HG02610 (cell line): ENCODE measurements at regions not wholly inside any gene's neighbourhood (a gene's known extent, or its start where the extent isn't known, plus 50 kb on each side); places are given as distances from the start of the nearest gene placed in this dataset.

ENCODE experiments used
- ATAC-seq: cut with Tn5 transposase; IDR thresholded peaks from one replicate; pipeline ENCODE4 v1.9.1; 2021; ENCODE audit warnings: mild to moderate bottlenecking, moderate library complexity; ENCODE audit not compliant: unreplicated experiment

- ATAC-seq = no peak
Measured at GRCh38 chr1:58908561-58909560, 125.0 kb upstream of the JUN start.

GRCh38 chr1:58909914-58910681, 126.3 kb upstream of the JUN start:
- ATAC-seq = no peak

- no peak for ATAC-seq
Measured at GRCh38 chr1:58911841-58912499, 128.1 kb upstream of the JUN start.

GRCh38 chr1:58914925-58915324, 131.1 kb upstream of the JUN start:
- ATAC-seq = no peak

GRCh38 chr1:58917436-58917835, 133.6 kb upstream of the JUN start:
- no peak for ATAC-seq

GRCh38 chr1:58919226-58919958, 135.5 kb upstream of the JUN start:
- no peak for ATAC-seq

- no peak for ATAC-seq
Measured at GRCh38 chr1:58919959-58920321, 136.1 kb upstream of the JUN start.

GRCh38 chr1:58921342-58921741, 137.5 kb upstream of the JUN start:
- ATAC-seq = no peak

GRCh38 chr1:58921751-58922150, 137.9 kb upstream of the JUN start:
- no peak for ATAC-seq

- peak; percentile 94 for ATAC-seq
Measured at GRCh38 chr1:58922302-58923089, 138.6 kb upstream of the JUN start.

- ATAC-seq = no peak
Measured at GRCh38 chr1:58923090-58923470, 139.2 kb upstream of the JUN start.

GRCh38 chr1:58924016-58924565, 140.2 kb upstream of the JUN start:
- no peak for ATAC-seq

- no peak for ATAC-seq
Measured at GRCh38 chr1:58924821-58925220, 141.0 kb upstream of the JUN start.

- ATAC-seq = no peak
Measured at GRCh38 chr1:58925247-58925646, 141.4 kb upstream of the JUN start.

- no peak for ATAC-seq
Measured at GRCh38 chr1:58926152-58926551, 142.3 kb upstream of the JUN start.

- ATAC-seq = no peak
Measured at GRCh38 chr1:58927041-58927721, 143.3 kb upstream of the JUN start.

GRCh38 chr1:58927722-58928085, 143.9 kb upstream of the JUN start:
- no peak for ATAC-seq

GRCh38 chr1:58928514-58928913, 144.7 kb upstream of the JUN start:
- ATAC-seq = no peak

GRCh38 chr1:58929671-58930325, 146.0 kb upstream of the JUN start:
- ATAC-seq = no peak
